Astrocyte (in vitro differentiated cells and primary cell): ENCODE measurements at regions not wholly inside any gene's neighbourhood (a gene's known extent, or its start where the extent isn't known, plus 50 kb on each side); places are given as distances from the start of the nearest gene placed in this dataset.

ENCODE experiments used
- DNase-seq: peaks from one replicate; pipeline ENCODE4 v3.0.0-alpha.2; 2010; ENCODE audit warnings: low read depth
- FAIRE-seq: peaks from 2 replicates; lab custom pipeline; 2011; peaks lifted over from hg19 to GRCh38; lab: Jason Lieb, UNC
- H2AFZ ChIP-seq: 2 replicates; pipeline ENCODE4 v1.6.0; 2012; ENCODE audit warnings: low read depth, low read length, inconsistent platforms
- H3K27ac ChIP-seq: 2 replicates; pipeline ENCODE4 v1.5.1; 2011; ENCODE audit warnings: low read depth, low read length, inconsistent platforms
- H3K27me3 ChIP-seq: 2 replicates; pipeline ENCODE4 v1.6.0; 2011; ENCODE audit warnings: low read length, inconsistent platforms; ENCODE audit not compliant: insufficient read depth
- H3K36me3 ChIP-seq: 2 replicates; pipeline ENCODE4 v1.5.1; 2011; ENCODE audit warnings: low read length, inconsistent platforms; ENCODE audit not compliant: insufficient read depth
- H3K4me1 ChIP-seq: 2 replicates; pipeline ENCODE4 v1.5.1; 2011; ENCODE audit warnings: low read length, inconsistent platforms; ENCODE audit not compliant: insufficient read depth
- H3K4me2 ChIP-seq: 2 replicates; pipeline ENCODE4 v1.6.0; 2012; ENCODE audit warnings: low read length, inconsistent platforms
- H3K4me3 ChIP-seq: 2 replicates; pipeline ENCODE4 v1.5.1; 2011; ENCODE audit warnings: low read depth, mild to moderate bottlenecking, low read length, inconsistent platforms; ENCODE audit not compliant: insufficient read depth
- H3K79me2 ChIP-seq: 2 replicates; pipeline ENCODE4 v1.6.0; 2012; ENCODE audit warnings: mild to moderate bottlenecking, low read length, inconsistent platforms; ENCODE audit not compliant: insufficient read depth
- H3K9ac ChIP-seq: 2 replicates; pipeline ENCODE4 v1.6.0; 2012; ENCODE audit warnings: mild to moderate bottlenecking, low read length, inconsistent platforms
- H3K9me3 ChIP-seq: 2 replicates; pipeline ENCODE4 v1.5.1; 2012; ENCODE audit warnings: low read depth, mild to moderate bottlenecking, low read length, inconsistent platforms; ENCODE audit not compliant: insufficient read depth
- H4K20me1 ChIP-seq: 2 replicates; pipeline ENCODE4 v1.6.0; 2012; ENCODE audit warnings: low read length, inconsistent platforms; ENCODE audit not compliant: insufficient read depth
- H3K27ac Mint-ChIP-seq: one replicate; pipeline ENCODE4 v1.8.0; 2021; ENCODE audit warnings: mild to moderate bottlenecking, mixed read lengths; ENCODE audit not compliant: unreplicated experiment
- H3K27me3 Mint-ChIP-seq: one replicate; pipeline ENCODE4 v1.8.0; 2021; ENCODE audit warnings: low read depth, mixed read lengths; ENCODE audit not compliant: unreplicated experiment
- H3K36me3 Mint-ChIP-seq: one replicate; pipeline ENCODE4 v1.8.0; 2021; ENCODE audit warnings: low read depth, mixed read lengths; ENCODE audit not compliant: unreplicated experiment
- H3K4me1 Mint-ChIP-seq: one replicate; pipeline ENCODE4 v1.8.0; 2021; ENCODE audit warnings: low read depth, mixed read lengths; ENCODE audit not compliant: unreplicated experiment
- H3K4me3 Mint-ChIP-seq: one replicate; pipeline ENCODE4 v1.8.0; 2021; ENCODE audit warnings: mild to moderate bottlenecking, moderate library complexity, mixed read lengths; ENCODE audit not compliant: unreplicated experiment
- H3K9me3 Mint-ChIP-seq: one replicate; pipeline ENCODE4 v1.8.0; 2021; ENCODE audit warnings: mild to moderate bottlenecking, mixed read lengths; ENCODE audit not compliant: unreplicated experiment
- EZH2 ChIP-seq: IDR thresholded peaks from 2 replicates; pipeline ENCODE4 v1.6.1; 2012; ENCODE audit warnings: mild to moderate bottlenecking, low read length, inconsistent platforms; ENCODE audit not compliant: insufficient read depth
- TF ChIP-seq, protein P1 (sequence below): IDR thresholded peaks from 2 replicates; pipeline ENCODE4 v1.5.1; 2011; ENCODE audit warnings: low read depth, mild to moderate bottlenecking, inconsistent platforms, low read length, moderate library complexity; ENCODE audit not compliant: insufficient read depth

DNA sequence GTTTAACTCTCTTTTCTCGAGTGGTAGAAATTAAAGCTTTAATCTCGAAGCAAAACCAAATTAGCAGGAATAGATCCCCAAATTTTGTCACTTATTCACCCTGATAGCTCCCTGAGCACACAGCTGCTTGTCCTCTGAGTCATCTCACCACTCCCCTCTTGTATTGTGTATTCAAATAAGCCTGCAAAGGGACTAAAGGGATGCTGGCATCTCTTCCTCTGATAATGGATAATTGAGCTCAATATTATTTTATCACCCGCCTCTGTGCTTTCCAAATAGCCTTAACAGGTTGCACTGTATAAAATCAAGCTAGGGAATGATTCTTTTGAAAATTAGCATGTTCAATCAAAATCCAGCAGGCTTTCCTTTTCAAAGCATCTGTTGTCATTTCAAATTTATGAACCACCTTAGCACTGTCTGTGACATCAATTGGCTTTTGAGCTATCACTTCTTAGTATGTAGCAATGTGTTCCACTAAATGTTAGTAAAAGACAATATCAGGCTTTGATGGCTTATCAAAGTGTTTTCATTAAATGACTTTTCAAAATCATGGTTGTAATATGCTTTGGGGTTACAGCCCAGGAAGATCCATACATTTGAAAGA lies 561.6 kb downstream of the PLA2G4A start:
- H3K27ac Mint-ChIP-seq: no peak overlapping the region
- peaks cover 3% of the 10 kb centered on the region for H3K4me1 Mint-ChIP-seq
- Histone ChIP-seq H3K36me3 (no peaks in the 10 kb centered on the region), H2AFZ (no peak overlapping the region), H3K4me1 (no peaks in the 10 kb centered on the region), H3K79me2 (no peaks in the 10 kb centered on the region), H3K27me3 (no peaks in the 10 kb centered on the region), H3K27ac (no peak overlapping the region), H3K9ac (no peak overlapping the region), H3K4me3 (no peak overlapping the region), H3K4me2 (no peak overlapping the region), H3K9me3 (no peaks in the 10 kb centered on the region), H4K20me1 (no peaks in the 10 kb centered on the region)
- no peak overlapping the region for H3K4me3 Mint-ChIP-seq
- H3K9me3 Mint-ChIP-seq: no peaks in the 10 kb centered on the region
- FAIRE-seq: no peak
- H3K36me3 Mint-ChIP-seq: no peaks in the 10 kb centered on the region
- TF ChIP-seq, protein P1, sequence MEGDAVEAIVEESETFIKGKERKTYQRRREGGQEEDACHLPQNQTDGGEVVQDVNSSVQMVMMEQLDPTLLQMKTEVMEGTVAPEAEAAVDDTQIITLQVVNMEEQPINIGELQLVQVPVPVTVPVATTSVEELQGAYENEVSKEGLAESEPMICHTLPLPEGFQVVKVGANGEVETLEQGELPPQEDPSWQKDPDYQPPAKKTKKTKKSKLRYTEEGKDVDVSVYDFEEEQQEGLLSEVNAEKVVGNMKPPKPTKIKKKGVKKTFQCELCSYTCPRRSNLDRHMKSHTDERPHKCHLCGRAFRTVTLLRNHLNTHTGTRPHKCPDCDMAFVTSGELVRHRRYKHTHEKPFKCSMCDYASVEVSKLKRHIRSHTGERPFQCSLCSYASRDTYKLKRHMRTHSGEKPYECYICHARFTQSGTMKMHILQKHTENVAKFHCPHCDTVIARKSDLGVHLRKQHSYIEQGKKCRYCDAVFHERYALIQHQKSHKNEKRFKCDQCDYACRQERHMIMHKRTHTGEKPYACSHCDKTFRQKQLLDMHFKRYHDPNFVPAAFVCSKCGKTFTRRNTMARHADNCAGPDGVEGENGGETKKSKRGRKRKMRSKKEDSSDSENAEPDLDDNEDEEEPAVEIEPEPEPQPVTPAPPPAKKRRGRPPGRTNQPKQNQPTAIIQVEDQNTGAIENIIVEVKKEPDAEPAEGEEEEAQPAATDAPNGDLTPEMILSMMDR: no peak
- no peak for TF ChIP-seq EZH2
- H3K27me3 Mint-ChIP-seq: no peaks in the 10 kb centered on the region
- DNase-seq: peak; percentile 6

GRCh38 chr1:187396226-187396625 lies 567.5 kb downstream of the PLA2G4A start:
- no peaks in the 10 kb centered on the region for H3K79me2 ChIP-seq
- H3K9me3 Mint-ChIP-seq: peaks cover 5% of the 10 kb centered on the region
- H3K36me3 Mint-ChIP-seq: no peaks in the 10 kb centered on the region
- H2AFZ ChIP-seq: no peak overlapping the region
- H3K4me2 ChIP-seq: no peak overlapping the region
- no peaks in the 10 kb centered on the region for H3K27me3 Mint-ChIP-seq
- no peaks in the 10 kb centered on the region for H3K4me1 ChIP-seq
- no peaks in the 10 kb centered on the region for H3K27me3 ChIP-seq
- no peaks in the 10 kb centered on the region for H3K36me3 ChIP-seq
- H3K9me3 ChIP-seq: peaks cover 2% of the 10 kb centered on the region
- TF ChIP-seq, protein P1: no peak
- TF ChIP-seq EZH2: no peak
- H3K27ac ChIP-seq: no peak overlapping the region
- FAIRE-seq (no peak), DNase-seq (peak; percentile 26)
- H3K4me3 Mint-ChIP-seq: no peak overlapping the region
- H3K4me1 Mint-ChIP-seq: peaks cover 6% of the 10 kb centered on the region
- no peak overlapping the region for H3K9ac ChIP-seq
- H3K4me3 ChIP-seq: no peak overlapping the region
- no peak overlapping the region for H3K27ac Mint-ChIP-seq
- H4K20me1 ChIP-seq: no peaks in the 10 kb centered on the region

DNA sequence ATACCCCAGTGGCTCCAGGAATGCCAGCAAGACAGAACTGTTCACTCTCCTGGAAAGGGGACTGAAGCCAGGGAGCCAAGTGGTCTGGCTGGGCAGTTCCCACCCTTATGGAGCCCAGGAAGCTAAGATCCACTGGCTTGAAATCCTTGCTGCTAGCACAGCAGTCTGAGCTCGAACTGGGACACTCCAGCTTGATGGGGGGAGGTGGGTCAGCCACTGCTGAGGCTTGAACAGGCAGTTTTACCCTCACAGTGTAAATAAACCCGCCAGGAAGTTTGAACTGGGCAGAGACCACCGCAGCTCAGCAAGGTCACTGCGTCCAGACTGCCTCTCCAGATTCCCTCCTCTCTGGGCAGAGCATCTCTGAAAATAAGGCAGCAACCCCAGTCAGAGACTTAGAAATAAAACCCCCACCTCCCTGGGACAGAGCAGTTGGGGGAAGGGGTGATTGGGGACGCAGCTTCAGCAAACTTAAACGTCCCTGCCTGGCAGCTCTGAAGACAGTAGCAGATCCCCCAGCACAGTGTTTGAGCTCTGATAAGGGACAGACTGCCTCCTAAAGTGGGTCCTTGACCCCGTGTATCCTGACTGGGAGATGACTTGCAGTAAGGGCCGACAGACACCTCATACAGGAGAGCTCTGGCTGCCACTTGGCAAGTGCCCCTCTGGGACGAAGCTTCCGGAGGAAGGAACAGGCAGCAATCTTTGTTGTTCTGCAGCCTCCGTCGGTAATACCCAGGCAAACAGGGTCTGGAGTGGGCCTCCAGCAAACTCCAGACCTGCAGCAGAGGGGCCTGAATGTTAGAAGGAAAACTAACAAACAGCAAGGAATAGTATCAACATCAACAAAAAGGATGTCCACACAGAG lies 568.4 kb downstream of the PLA2G4A start:
- DNase-seq: no peak
- Histone ChIP-seq H3K4me3 (no peak overlapping the region), H3K36me3 (no peaks in the 10 kb centered on the region), H3K27me3 (no peaks in the 10 kb centered on the region), H3K27ac (no peak overlapping the region), H3K79me2 (no peaks in the 10 kb centered on the region), H2AFZ (no peak overlapping the region), H3K4me2 (no peak overlapping the region), H4K20me1 (no peaks in the 10 kb centered on the region), H3K4me1 (no peaks in the 10 kb centered on the region), H3K9ac (no peak overlapping the region), H3K9me3 (peaks cover 2% of the 10 kb centered on the region)
- Mint-ChIP-seq H3K27ac (no peak overlapping the region), H3K9me3 (peaks cover 5% of the 10 kb centered on the region), H3K4me1 (peaks cover 6% of the 10 kb centered on the region), H3K27me3 (no peaks in the 10 kb centered on the region), H3K36me3 (no peaks in the 10 kb centered on the region), H3K4me3 (no peak overlapping the region)
- no peak for FAIRE-seq
- no peak for TF ChIP-seq EZH2
- TF ChIP-seq, protein P1: no peak
